Neural progenitor cell (in vitro differentiated cells): ENCODE measurements at regions not wholly inside any gene's neighbourhood (a gene's known extent, or its start where the extent isn't known, plus 50 kb on each side); places are given as distances from the start of the nearest gene placed in this dataset.
"Not testable (repeated sequence)": the region's sequence is repeated elsewhere in the genome, so short reads cannot be mapped to it uniquely, and the experiment has no call there.

Source experiments
- DNase-seq: peaks from one replicate; pipeline ENCODE4 v3.0.0-alpha.2; 2016; ENCODE audit warnings: low spot score
- H2AFZ ChIP-seq: fragments of 200-600 bp; sonication (generic); replicated peaks from 2 replicates; pipeline ENCODE4 v1.6.1; 2016; ENCODE audit warnings: antibody characterized with exemption
- H3F3A ChIP-seq: fragments of 200-600 bp; sonication (generic); 2 replicates; pipeline ENCODE4 v1.6.1; 2016; ENCODE audit warnings: antibody characterized with exemption, low read depth
- H3K27ac ChIP-seq: fragments of 200-600 bp; sonication (generic); 2 replicates; pipeline ENCODE4 v1.5.1; 2016; ENCODE audit warnings: mild to moderate bottlenecking
- H3K27me3 ChIP-seq: fragments of 200-600 bp; sonication (generic); 2 replicates; pipeline ENCODE4 v1.6.1; 2016; ENCODE audit warnings: mild to moderate bottlenecking, moderate library complexity
- H3K36me3 ChIP-seq: fragments of 200-600 bp; sonication (generic); 2 replicates; pipeline ENCODE4 v1.5.1; 2016
- H3K4me1 ChIP-seq: fragments of 200-600 bp; sonication (generic); 2 replicates; pipeline ENCODE4 v1.6.1; 2016; ENCODE audit warnings: mixed run types
- H3K4me2 ChIP-seq: fragments of 200-600 bp; sonication (generic); 2 replicates; pipeline ENCODE4 v1.6.1; 2016
- H3K4me3 ChIP-seq: fragments of 200-600 bp; sonication (generic); 2 replicates; pipeline ENCODE4 v1.5.1; 2016
- H3K79me2 ChIP-seq: fragments of 200-600 bp; sonication (generic); 2 replicates; pipeline ENCODE4 v1.6.1; 2016; ENCODE audit warnings: low read depth
- H3K9ac ChIP-seq: fragments of 200-600 bp; sonication (generic); 2 replicates; pipeline ENCODE4 v1.6.1; 2016
- H3K9me3 ChIP-seq: fragments of 200-600 bp; sonication (generic); 2 replicates; pipeline ENCODE4 v1.5.1; 2016; ENCODE audit warnings: low read depth
- H4K20me1 ChIP-seq: fragments of 200-600 bp; sonication (generic); 2 replicates; pipeline ENCODE4 v1.6.1; 2016; ENCODE audit warnings: low read depth
- H3K27ac Mint-ChIP-seq: 3 replicates; pipeline ENCODE4 v1.8.0; 2021; ENCODE audit warnings: mixed read lengths
- H3K27me3 Mint-ChIP-seq: 2 replicates; pipeline ENCODE4 v1.8.0; 2022; ENCODE audit warnings: low read depth, mild to moderate bottlenecking, inconsistent platforms, moderate library complexity, mixed read lengths; ENCODE audit not compliant: insufficient read depth
- H3K36me3 Mint-ChIP-seq: 3 replicates; pipeline ENCODE4 v1.8.0; 2021; ENCODE audit warnings: mixed read lengths
- H3K4me1 Mint-ChIP-seq: 3 replicates; pipeline ENCODE4 v1.8.0; 2021; ENCODE audit warnings: mixed read lengths
- H3K4me3 Mint-ChIP-seq: 3 replicates; pipeline ENCODE4 v1.8.0; 2021; ENCODE audit warnings: mild to moderate bottlenecking, moderate library complexity, mixed read lengths
- H3K9me3 Mint-ChIP-seq: 3 replicates; pipeline ENCODE4 v1.8.0; 2020; ENCODE audit warnings: mixed read lengths
- EZH2 ChIP-seq: fragments of 200-600 bp; sonication (generic); IDR thresholded peaks from 2 replicates; pipeline ENCODE4 v1.6.1; 2017; ENCODE audit warnings: antibody characterized with exemption, mild to moderate bottlenecking, moderate library complexity
- EZH2phosphoT487 ChIP-seq: fragments of 200-600 bp; sonication (generic); IDR thresholded peaks from 2 replicates; pipeline ENCODE4 v1.6.1; 2017; ENCODE audit warnings: antibody characterized with exemption
- TF ChIP-seq, protein P1 (sequence below): fragments of 200-600 bp; sonication (generic); IDR thresholded peaks from 2 replicates; pipeline ENCODE4 v1.5.1; 2017; ENCODE audit warnings: antibody characterized with exemption, mild to moderate bottlenecking

DNA sequence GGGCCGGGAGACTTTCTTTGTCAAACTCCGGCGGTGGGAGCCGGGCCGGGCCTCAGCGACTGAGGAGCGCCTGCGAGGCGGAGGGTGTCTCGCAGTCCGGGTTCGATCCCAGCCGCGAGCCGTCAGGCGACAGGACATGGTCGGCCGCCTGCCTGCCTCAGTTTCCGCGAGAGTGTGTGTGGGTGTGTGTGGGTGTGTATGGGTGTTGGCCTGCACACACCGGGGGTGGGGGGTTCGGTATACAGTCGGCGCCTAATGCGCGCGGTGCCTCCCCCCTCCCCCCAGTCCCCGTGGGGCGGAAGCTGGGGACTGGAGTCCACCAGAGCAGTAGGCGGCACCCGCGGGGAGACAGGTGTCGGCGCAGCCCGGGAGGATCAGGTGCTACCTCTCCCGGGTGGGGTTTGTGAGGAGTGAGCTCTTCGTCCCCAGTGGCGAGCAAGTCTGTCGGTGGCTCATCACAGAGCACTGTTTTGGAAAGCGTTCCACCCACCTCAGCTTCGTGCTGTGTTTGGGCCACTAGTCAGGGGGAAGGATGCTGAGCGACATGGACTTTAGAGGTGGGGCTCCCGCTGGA is 246.3 kb downstream of the GOLGA6L6 start:
- H3K27ac Mint-ChIP-seq = no peak overlapping the region
- no peak overlapping the region for H3K27ac ChIP-seq
- H3K36me3 ChIP-seq = no peaks in the 10 kb centered on the region
- no peak overlapping the region for H3K4me2 ChIP-seq
- H3K27me3 ChIP-seq = no peaks in the 10 kb centered on the region
- no peak for DNase-seq
- H3K9me3 Mint-ChIP-seq = peaks cover 39% of the 10 kb centered on the region
- no peaks in the 10 kb centered on the region for H3F3A ChIP-seq
- no peak overlapping the region for H3K4me3 ChIP-seq
- H3K79me2 ChIP-seq = no peaks in the 10 kb centered on the region
- no peak overlapping the region for H3K4me3 Mint-ChIP-seq
- peaks cover 78% of the 10 kb centered on the region for H3K9me3 ChIP-seq
- H2AFZ ChIP-seq = no peak overlapping the region
- no peaks in the 10 kb centered on the region for H3K4me1 ChIP-seq
- no peaks in the 10 kb centered on the region for H3K36me3 Mint-ChIP-seq
- H3K9ac ChIP-seq = no peak overlapping the region
- TF ChIP-seq EZH2phosphoT487 (no peak), EZH2 (no peak)
- TF ChIP-seq, protein P1, sequence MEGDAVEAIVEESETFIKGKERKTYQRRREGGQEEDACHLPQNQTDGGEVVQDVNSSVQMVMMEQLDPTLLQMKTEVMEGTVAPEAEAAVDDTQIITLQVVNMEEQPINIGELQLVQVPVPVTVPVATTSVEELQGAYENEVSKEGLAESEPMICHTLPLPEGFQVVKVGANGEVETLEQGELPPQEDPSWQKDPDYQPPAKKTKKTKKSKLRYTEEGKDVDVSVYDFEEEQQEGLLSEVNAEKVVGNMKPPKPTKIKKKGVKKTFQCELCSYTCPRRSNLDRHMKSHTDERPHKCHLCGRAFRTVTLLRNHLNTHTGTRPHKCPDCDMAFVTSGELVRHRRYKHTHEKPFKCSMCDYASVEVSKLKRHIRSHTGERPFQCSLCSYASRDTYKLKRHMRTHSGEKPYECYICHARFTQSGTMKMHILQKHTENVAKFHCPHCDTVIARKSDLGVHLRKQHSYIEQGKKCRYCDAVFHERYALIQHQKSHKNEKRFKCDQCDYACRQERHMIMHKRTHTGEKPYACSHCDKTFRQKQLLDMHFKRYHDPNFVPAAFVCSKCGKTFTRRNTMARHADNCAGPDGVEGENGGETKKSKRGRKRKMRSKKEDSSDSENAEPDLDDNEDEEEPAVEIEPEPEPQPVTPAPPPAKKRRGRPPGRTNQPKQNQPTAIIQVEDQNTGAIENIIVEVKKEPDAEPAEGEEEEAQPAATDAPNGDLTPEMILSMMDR = no peak
- no peaks in the 10 kb centered on the region for H3K4me1 Mint-ChIP-seq
- H3K27me3 Mint-ChIP-seq = peaks cover 6% of the 10 kb centered on the region
- H4K20me1 ChIP-seq = no peaks in the 10 kb centered on the region

DNA sequence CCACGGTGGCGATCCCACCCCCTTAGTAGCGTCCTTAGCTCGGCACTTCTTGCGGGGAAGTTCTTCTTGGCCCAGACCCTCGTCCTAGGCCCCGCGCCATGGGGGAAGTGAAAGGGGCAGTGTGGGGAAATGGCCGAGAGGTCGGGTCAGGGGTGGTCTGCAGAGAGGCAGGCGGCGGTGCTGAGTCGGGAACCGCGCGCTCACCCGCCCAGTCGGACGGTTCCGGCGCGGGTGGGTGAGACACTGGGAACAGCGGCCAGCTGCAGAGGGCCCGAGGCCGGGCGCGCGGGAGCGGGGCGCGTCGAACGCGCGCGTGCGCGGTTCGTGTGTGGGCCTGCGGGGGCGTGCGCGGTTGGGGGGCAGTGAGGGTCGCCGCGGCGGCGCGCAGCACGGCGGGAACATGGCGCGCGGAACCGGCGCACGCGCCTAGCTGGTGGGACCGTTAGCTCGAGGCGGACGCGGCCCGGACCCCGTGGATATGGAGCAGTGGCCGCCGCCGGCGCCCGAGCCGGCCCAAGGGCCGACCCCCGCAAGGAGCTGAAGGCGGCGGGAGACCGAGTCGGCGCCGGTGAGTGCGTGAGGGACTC is 246.9 kb downstream of the GOLGA6L6 start:
- Histone ChIP-seq H2AFZ (no peak overlapping the region), H3K4me3 (no peak overlapping the region), H3K9ac (no peak overlapping the region), H4K20me1 (no peaks in the 10 kb centered on the region), H3K4me1 (no peaks in the 10 kb centered on the region), H3K27ac (no peak overlapping the region), H3F3A (no peaks in the 10 kb centered on the region), H3K79me2 (no peaks in the 10 kb centered on the region), H3K4me2 (no peak overlapping the region), H3K9me3 (peaks cover 81% of the 10 kb centered on the region), H3K27me3 (no peaks in the 10 kb centered on the region), H3K36me3 (no peaks in the 10 kb centered on the region)
- TF ChIP-seq, protein P1 = no peak
- TF ChIP-seq EZH2phosphoT487 (no peak), EZH2 (no peak)
- Mint-ChIP-seq H3K4me1 (no peaks in the 10 kb centered on the region), H3K27me3 (peaks cover 6% of the 10 kb centered on the region), H3K4me3 (no peak overlapping the region), H3K36me3 (no peaks in the 10 kb centered on the region), H3K27ac (no peak overlapping the region), H3K9me3 (peaks cover 34% of the 10 kb centered on the region)
- DNase-seq = no peak

DNA sequence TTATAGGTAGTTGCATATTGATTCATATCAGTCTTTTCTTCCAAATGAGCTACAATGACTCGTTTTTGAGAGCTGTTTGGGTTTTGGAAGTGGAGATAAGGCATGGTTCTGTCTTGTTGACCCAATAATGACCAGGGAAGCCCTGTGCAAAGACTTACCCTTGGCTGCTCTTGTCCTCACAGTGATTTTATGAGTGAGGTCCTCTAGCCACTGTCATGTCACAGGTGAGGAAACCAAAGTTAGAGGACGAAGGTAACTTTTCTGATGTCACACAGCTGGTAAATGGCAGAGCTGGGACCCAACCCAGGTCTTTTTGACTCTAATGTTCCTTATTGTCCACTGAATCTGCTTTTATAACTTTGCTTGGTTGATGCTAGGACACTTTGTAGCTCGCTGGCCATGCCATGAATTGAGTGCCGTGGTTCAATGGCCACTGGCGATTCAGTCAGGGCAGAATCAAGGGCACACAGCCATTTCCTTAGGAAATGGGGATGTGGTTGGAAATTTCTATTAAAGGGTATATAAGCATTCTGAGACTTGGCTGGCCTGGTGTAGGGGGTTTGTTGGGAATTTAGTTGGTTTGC is 249.1 kb downstream of the GOLGA6L6 start:
- not testable (repeated sequence) for H4K20me1 ChIP-seq, H3K4me3 ChIP-seq, H3K4me1 Mint-ChIP-seq, H3K27me3 ChIP-seq, H3K4me1 ChIP-seq, DNase-seq, H3K4me2 ChIP-seq, H3F3A ChIP-seq, H2AFZ ChIP-seq, H3K36me3 ChIP-seq, H3K27ac Mint-ChIP-seq, H3K9ac ChIP-seq, H3K27ac ChIP-seq, H3K4me3 Mint-ChIP-seq, H3K36me3 Mint-ChIP-seq, H3K79me2 ChIP-seq, H3K27me3 Mint-ChIP-seq
- peaks cover 76% of the 10 kb centered on the region for H3K9me3 ChIP-seq
- peaks cover 20% of the 10 kb centered on the region for H3K9me3 Mint-ChIP-seq

DNA sequence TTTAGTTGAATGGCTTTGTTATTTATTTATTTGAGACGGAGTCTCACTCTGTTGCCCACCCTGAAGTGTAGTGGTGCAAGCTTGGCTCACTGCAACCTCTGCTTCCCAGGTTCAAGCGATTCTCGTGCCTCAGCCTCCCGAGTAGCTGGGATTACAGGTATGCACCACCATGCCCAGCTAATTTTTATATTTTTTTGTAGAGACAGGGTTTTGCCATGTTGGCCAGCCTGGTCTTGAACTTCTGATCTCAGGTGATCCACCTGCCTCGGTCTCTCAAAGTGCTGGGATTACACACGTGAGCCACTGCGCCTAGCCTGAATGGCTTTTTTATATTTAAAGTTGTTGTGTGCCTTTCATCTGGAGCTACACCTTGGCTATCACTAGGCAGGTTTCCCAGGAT is 250.0 kb downstream of the GOLGA6L6 start:
- not testable (repeated sequence) for H3F3A ChIP-seq, H3K36me3 Mint-ChIP-seq, H3K27ac Mint-ChIP-seq, H3K79me2 ChIP-seq, H2AFZ ChIP-seq, H3K27ac ChIP-seq, H3K4me3 ChIP-seq, H3K27me3 Mint-ChIP-seq, H3K27me3 ChIP-seq, H3K4me2 ChIP-seq, H3K36me3 ChIP-seq, H3K4me1 ChIP-seq, DNase-seq, H4K20me1 ChIP-seq, H3K4me1 Mint-ChIP-seq, H3K9ac ChIP-seq, H3K4me3 Mint-ChIP-seq
- peaks cover 75% of the 10 kb centered on the region for H3K9me3 ChIP-seq
- peaks cover 14% of the 10 kb centered on the region for H3K9me3 Mint-ChIP-seq

DNA sequence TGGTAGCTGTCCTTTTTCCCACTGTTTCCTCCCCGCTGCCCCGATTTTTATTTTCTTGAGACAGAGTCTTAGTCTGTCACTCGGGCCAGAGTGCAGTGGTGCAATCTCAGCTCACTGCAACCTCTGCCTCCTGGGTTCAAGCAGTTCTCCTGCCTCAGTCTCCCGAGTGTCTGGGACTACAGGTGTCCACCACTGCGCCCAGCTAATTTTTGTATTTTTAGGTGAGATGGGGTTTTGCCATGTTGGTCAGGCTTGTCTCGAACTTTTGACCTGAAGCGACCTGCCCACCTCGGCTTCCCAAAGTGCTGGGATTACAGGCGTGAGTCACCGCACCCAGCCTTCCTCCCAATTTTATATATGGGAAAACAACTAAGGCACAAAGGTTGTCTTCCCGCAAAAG is 251.0 kb downstream of the GOLGA6L6 start:
- H3K4me3 Mint-ChIP-seq, H3K27me3 Mint-ChIP-seq, H3F3A ChIP-seq: not testable (repeated sequence)

DNA sequence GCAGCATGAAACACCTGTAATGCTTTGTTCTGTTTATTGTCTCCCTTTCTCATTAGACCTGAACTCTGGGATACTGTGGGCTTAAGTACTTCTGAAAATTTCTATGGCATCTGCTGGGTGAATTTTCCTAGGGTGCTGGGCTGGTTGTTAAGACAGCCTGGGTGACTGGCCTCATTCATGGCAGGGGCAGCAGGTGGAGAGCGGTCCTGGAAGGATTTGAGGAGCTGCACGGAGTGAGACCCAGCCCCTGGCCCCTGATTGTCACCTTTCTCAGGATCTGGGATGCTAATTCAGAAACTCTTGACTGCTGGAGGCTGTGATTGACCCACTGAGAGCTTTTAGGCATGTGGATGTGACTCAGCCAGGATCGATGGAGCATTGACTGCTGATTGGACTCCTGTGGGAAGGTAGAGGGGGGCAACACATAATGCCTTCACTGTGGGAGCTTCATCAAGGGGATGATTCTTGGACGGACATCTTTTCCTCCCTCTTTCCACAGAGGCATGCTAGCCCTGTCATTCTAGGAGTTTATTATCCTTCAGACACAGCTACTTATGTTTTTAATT is 252.0 kb downstream of the GOLGA6L6 start:
- not testable (repeated sequence) for H2AFZ ChIP-seq, H3K27me3 Mint-ChIP-seq, H3K36me3 ChIP-seq, H3K4me3 Mint-ChIP-seq, H3K4me2 ChIP-seq, H3K4me1 Mint-ChIP-seq, DNase-seq, H3K9me3 Mint-ChIP-seq, H3F3A ChIP-seq, H3K36me3 Mint-ChIP-seq, H3K4me1 ChIP-seq, H4K20me1 ChIP-seq, H3K4me3 ChIP-seq, H3K27ac Mint-ChIP-seq, H3K27ac ChIP-seq, H3K79me2 ChIP-seq, H3K9ac ChIP-seq, H3K27me3 ChIP-seq
- peaks cover 78% of the 10 kb centered on the region for H3K9me3 ChIP-seq

More for the DNA sequence above, 251.0 kb downstream of the GOLGA6L6 start:
- H3K79me2 ChIP-seq, H3K36me3 Mint-ChIP-seq, DNase-seq, H4K20me1 ChIP-seq, H3K36me3 ChIP-seq, H3K27me3 ChIP-seq, H3K9me3 Mint-ChIP-seq, H3K4me2 ChIP-seq, H3K4me1 ChIP-seq, H3K27ac Mint-ChIP-seq, H3K9ac ChIP-seq, H3K4me1 Mint-ChIP-seq, H3K27ac ChIP-seq, H2AFZ ChIP-seq, H3K4me3 ChIP-seq: not testable (repeated sequence)
- peaks cover 71% of the 10 kb centered on the region for H3K9me3 ChIP-seq
